ENCODE measurements at regions not wholly inside any gene's neighbourhood (a gene's known extent, or its start where the extent isn't known, plus 50 kb on each side); places are given as distances from the start of the nearest gene placed in this dataset.

GRCh38 chr15:70150405-70150747 lies 52.7 kb upstream of the TLE3 start:
- dilution Hi-C loops (cut with HindIII; ENCODE audit: low sequenced_read_pairs, unreplicated experiment) (no loop called here), intact Hi-C loops (cut with micrococcal nuclease) (no loop called here), in situ Hi-C loops (cut with MboI; ENCODE audit: low sequenced_read_pairs) (no loop called here)
- DNase-seq (no peak), ATAC-seq (ENCODE audit: low read depth) (no peak)
- no peak overlapping the region for H2BK20ac ChIP-seq (ENCODE audit: low read depth, low read length)
- ChIA-PET CTCF (no interaction called here), POLR2A (ENCODE audit: unreplicated experiment) (no interaction called here)
- no peak overlapping the region for H2AFZ ChIP-seq (replicated peaks; ENCODE audit: low read length, poor library complexity)
- no peak overlapping the region for H4K5ac ChIP-seq (ENCODE audit: low read depth, low read length)
- no peak overlapping the region for H3K9ac ChIP-seq (ENCODE audit: low read depth, low read length)
- H2AK5ac ChIP-seq (ENCODE audit: low read depth, low read length): no peak overlapping the region
- no peaks in the 10 kb centered on the region for H3K36me3 ChIP-seq (ENCODE audit: control insufficient read depth, insufficient read depth, low read length)
- peaks cover 20% of the 10 kb centered on the region for H3K27me3 ChIP-seq (ENCODE audit: control insufficient read depth, insufficient read depth, low read length)
- H4K8ac ChIP-seq (ENCODE audit: low read depth in 2 of 2, low read length in 2 of 2): no peak overlapping the region
- H3K23ac ChIP-seq (ENCODE audit: low read depth, low read length): no peak overlapping the region
- no peaks in the 10 kb centered on the region for H3K79me1 ChIP-seq (ENCODE audit: low read depth in 1 of 2, low read length in 2 of 2)
- no peak overlapping the region for H2BK15ac ChIP-seq (ENCODE audit: low read depth, low read length)
- H2AK9ac ChIP-seq (replicated peaks; ENCODE audit: low read depth, low read length, poor library complexity): no peak overlapping the region
- H4K91ac ChIP-seq (ENCODE audit: insufficient read depth, low read depth, low read length): no peak overlapping the region
- H3K14ac ChIP-seq (replicated peaks; ENCODE audit: low read depth, low read length): no peak overlapping the region
- H2BK5ac ChIP-seq (ENCODE audit: low read depth, low read length, poor library complexity, severe bottlenecking): no peak overlapping the region
- H3K4me3 ChIP-seq (ENCODE audit: insufficient read depth, low read depth, low read length): no peak overlapping the region
- TF ChIP-seq RFX5 (IDR thresholded peaks at IDR 0.05; ENCODE audit: low read depth, low read length): no peak
- TF ChIP-seq CTCF (conservative IDR thresholded peaks at IDR 0.05; ENCODE audit: low read depth, low read length): no peak
- no peak for TF ChIP-seq MAZ (IDR thresholded peaks at IDR 0.05; ENCODE audit: borderline replicate concordance, low read depth, low read length)
- TF ChIP-seq BHLHE40 (IDR thresholded peaks at IDR 0.05; ENCODE audit: low read depth, low read length): no peak
- no peak for TF ChIP-seq RCOR1 (IDR thresholded peaks at IDR 0.05; ENCODE audit: insufficient replicate concordance, low read length)
- no peak for TF ChIP-seq MAFK (IDR thresholded peaks at IDR 0.05; ENCODE audit: low read depth, low read length)
- H3K27ac ChIP-seq (ENCODE audit: insufficient read depth, low read length): no peak overlapping the region
- no peak overlapping the region for H3K18ac ChIP-seq (ENCODE audit: low read depth, low read length)
- no peak overlapping the region for H3K56ac ChIP-seq (ENCODE audit: extremely low read depth, insufficient read depth, low read length)
- no peaks in the 10 kb centered on the region for H3K9me3 ChIP-seq (ENCODE audit: control insufficient read depth, insufficient read depth, low read length)
- H3K4me2 ChIP-seq (ENCODE audit: low read depth, low read length): no peak overlapping the region
- H2BK120ac ChIP-seq (ENCODE audit: low read depth, low read length): no peak overlapping the region
- no peak overlapping the region for H3K4ac ChIP-seq (ENCODE audit: low read depth, low read length)
- BruUV-seq (replicated peaks): no TSS peak
- no peaks in the 10 kb centered on the region for H4K20me1 ChIP-seq (ENCODE audit: insufficient read depth, low read length)
- H3K9me1 ChIP-seq (ENCODE audit: insufficient read depth, low read length): no peaks in the 10 kb centered on the region
- peaks cover 7% of the 10 kb centered on the region for H3K4me1 ChIP-seq (ENCODE audit: control insufficient read depth, insufficient read depth, low read length)
